Transverse colon (tissue), 4 donors: ENCODE measurements at regions not wholly inside any gene's neighbourhood (a gene's known extent, or its start where the extent isn't known, plus 50 kb on each side); places are given as distances from the start of the nearest gene placed in this dataset.

Experiments
- DNase-seq: peaks from one replicate; pipeline ENCODE4 v3.0.0-alpha.2; 2019
- H3K27ac ChIP-seq, 4 donors: fragments of 200-600 bp; sonication (generic); 2 replicates each; pipeline ENCODE4 v1.5.1; 2016 to 2018; ENCODE audit warnings: inconsistent platforms in 4 of 4
- H3K27me3 ChIP-seq: fragments of 200-600 bp; sonication (generic); 2 replicates; pipeline ENCODE4 v1.5.1; 2017; ENCODE audit warnings: inconsistent platforms
- H3K36me3 ChIP-seq, 4 donors: fragments of 200-600 bp; sonication (generic); 2 replicates each; pipeline ENCODE4 v1.5.1; 2017 to 2019; ENCODE audit warnings: inconsistent platforms in 4 of 4
- H3K4me1 ChIP-seq, 4 donors: fragments of 200-600 bp; sonication (generic); 2 replicates each; pipeline ENCODE4 v1.5.1; 2017 to 2020; ENCODE audit warnings: inconsistent platforms in 4 of 4
- H3K4me3 ChIP-seq, 4 donors: fragments of 200-600 bp; sonication (generic); 1 replicate in 1 of 4; 2 replicates in 3 of 4; pipeline versions ENCODE4 v1.5.1 to v1.6.1; 2017 to 2019; ENCODE audit warnings: inconsistent platforms in 4 of 4
- H3K9me3 ChIP-seq, 2 donors: fragments of 200-600 bp; sonication (generic); 2 replicates each; pipeline ENCODE4 v1.5.1; 2017 to 2019; ENCODE audit warnings: inconsistent platforms in 2 of 2
- CTCF ChIP-seq, 5 experiments: fragments of 200-600 bp in 3 of 5; fragments of 450-650 bp in 2 of 5; sonication (generic) in 3 of 5; IDR thresholded peaks; 1 replicate in 2 of 5; 2 replicates in 3 of 5; pipeline ENCODE4 v1.5.1; 2016 to 2017; ENCODE audit warnings: antibody characterized with exemption in 5 of 5, inconsistent platforms in 3 of 5, mild to moderate bottlenecking in 2 of 5, moderate library complexity in 1 of 5
- EP300 ChIP-seq: sonication (generic); formaldehyde crosslinking; IDR thresholded peaks from one replicate; pipeline ENCODE4 v1.6.1; 2017; ENCODE audit warnings: antibody characterized with exemption, low read depth
- POLR2A ChIP-seq: fragments of 450-650 bp; IDR thresholded peaks from one replicate; pipeline ENCODE4 v1.6.1; 2016; ENCODE audit warnings: antibody characterized with exemption, mild to moderate bottlenecking, moderate library complexity
- POLR2AphosphoS5 ChIP-seq, 3 donors: sonication (generic); formaldehyde crosslinking; IDR thresholded peaks; one replicate each; pipeline ENCODE4 v1.6.1; 2016; ENCODE audit warnings: antibody characterized with exemption in 3 of 3
- WGBS, 2 donors: methylation state at CpG; one replicate each; pipeline ENCODE4 v1.1.5; 2018; ENCODE audit warnings: low coverage in 1 of 2; 5-methylcytosine and 5-hydroxymethylcytosine counted together
- in situ Hi-C, 4 donors: fragments of 200-750 bp; cut with MboI; loops; one replicate each; pipeline versions ENCODE4 v1.15.0 to v1.15.1; 2017; ENCODE audit warnings: low sequenced_read_pairs in 3 of 4, low pct_ligation_motif_present in 1 of 4, low pct_unique_long_range_greater_than_20kb in 1 of 4
- intact Hi-C: fragments of 100-400 bp; cut with DNase I; formaldehyde crosslinking; loops from one replicate; pipeline ENCODE4 v1.15.1; 2023; ENCODE audit warnings: low total_unique reads

- no peak overlapping the region for H3K27ac ChIP-seq
- no peak for TF ChIP-seq POLR2AphosphoS5 (IDR thresholded peaks at IDR 0.05)
- no peak for TF ChIP-seq POLR2A
- TF ChIP-seq EP300, result no peak
- DNase-seq, result no peak
- H3K27me3 ChIP-seq, result no peaks in the 10 kb centered on the region
- no peaks in the 10 kb centered on the region for H3K4me1 ChIP-seq
- H3K4me3 ChIP-seq, result no peak overlapping the region
- in situ Hi-C loops (no loop called here), intact Hi-C loops (no loop called here)
- WGBS, 2 donors, result 39 to 54% methylated on average over 4 of the region's 4 CpGs
- H3K9me3 ChIP-seq, result no peaks in the 10 kb centered on the region
- no peaks in the 10 kb centered on the region for H3K36me3 ChIP-seq
Observed at GRCh38 chr2:5454051-5454390, 238.2 kb upstream of the SOX11 start.

GRCh38 chr2:5459041-5459440 lies 233.1 kb upstream of the SOX11 start:
- DNase-seq, result no peak

GRCh38 chr2:5464657-5465056 lies 227.5 kb upstream of the SOX11 start:
- Histone ChIP-seq H3K27me3 (no peaks in the 10 kb centered on the region), H3K4me3 (no peak overlapping the region), H3K9me3 (no peaks in the 10 kb centered on the region), H3K27ac (no peak overlapping the region), H3K36me3 (no peaks in the 10 kb centered on the region), H3K4me1 (no peaks in the 10 kb centered on the region)
- no peak for DNase-seq
- 80 to 85% methylated on average over 5 of the region's 5 CpGs for WGBS, 2 donors
- TF ChIP-seq EP300, result no peak
- TF ChIP-seq POLR2A, result no peak
- no peak for TF ChIP-seq CTCF (IDR thresholded peaks at IDR 0.05)
- no peak for TF ChIP-seq POLR2AphosphoS5 (IDR thresholded peaks at IDR 0.05)
- in situ Hi-C loops, result no loop called here
- intact Hi-C loops, result no loop called here

More at GRCh38 chr2:5459041-5459440, 233.1 kb upstream of the SOX11 start:
- WGBS, 2 donors, result 91% methylated on average over 6 of the region's 6 CpGs; no CpG with 5 or more reads in 1 of the 2 donors
- no peak for TF ChIP-seq EP300
- TF ChIP-seq POLR2A, result no peak
- no peak for TF ChIP-seq CTCF (IDR thresholded peaks at IDR 0.05)
- no peak for TF ChIP-seq POLR2AphosphoS5 (IDR thresholded peaks at IDR 0.05)
- no peaks in the 10 kb centered on the region for H3K36me3 ChIP-seq
- H3K27ac ChIP-seq, result no peak overlapping the region
- in situ Hi-C loops, result no loop called here
- no peaks in the 10 kb centered on the region for H3K4me1 ChIP-seq
- no peaks in the 10 kb centered on the region for H3K9me3 ChIP-seq
- intact Hi-C loops, result no loop called here
- H3K4me3 ChIP-seq, result no peak overlapping the region
- no peaks in the 10 kb centered on the region for H3K27me3 ChIP-seq

- H3K36me3 ChIP-seq, result no peaks in the 10 kb centered on the region
- H3K4me3 ChIP-seq, result no peak overlapping the region
- H3K9me3 ChIP-seq, result no peaks in the 10 kb centered on the region
- intact Hi-C loops (no loop called here), in situ Hi-C loops (no loop called here)
- no peaks in the 10 kb centered on the region for H3K4me1 ChIP-seq
- WGBS, 2 donors, result 51 to 59% methylated on average over 4 to 5 of the region's 5 CpGs
- no peak for TF ChIP-seq CTCF (IDR thresholded peaks at IDR 0.05)
- no peak for TF ChIP-seq POLR2AphosphoS5 (IDR thresholded peaks at IDR 0.05)
- TF ChIP-seq EP300, result no peak
- TF ChIP-seq POLR2A, result no peak
- DNase-seq, result no peak
- no peak overlapping the region for H3K27ac ChIP-seq
- H3K27me3 ChIP-seq, result no peaks in the 10 kb centered on the region
Observed at GRCh38 chr2:5465859-5466258, 226.3 kb upstream of the SOX11 start.

- Histone ChIP-seq H3K4me3 (no peak overlapping the region), H3K9me3 (no peaks in the 10 kb centered on the region), H3K4me1 (no peaks in the 10 kb centered on the region), H3K27me3 (no peaks in the 10 kb centered on the region), H3K36me3 (no peaks in the 10 kb centered on the region), H3K27ac (no peak overlapping the region)
- TF ChIP-seq CTCF (IDR thresholded peaks at IDR 0.05) (no peak), EP300 (no peak), POLR2A (no peak), POLR2AphosphoS5 (IDR thresholded peaks at IDR 0.05) (no peak)
- intact Hi-C loops (no loop called here), in situ Hi-C loops (no loop called here)
- WGBS, 2 donors, result 87 to 90% methylated on average over 3 to 15 of the region's 15 CpGs
- DNase-seq, result no peak
Observed at GRCh38 chr2:5467178-5467905, 224.8 kb upstream of the SOX11 start.
